HUDEP-2 (cell line): ENCODE measurements at regions not wholly inside any gene's neighbourhood (a gene's known extent, or its start where the extent isn't known, plus 50 kb on each side); places are given as distances from the start of the nearest gene placed in this dataset.

Source experiments
- DNase-seq, 76 experiments: peaks; one replicate each; lab custom pipeline; 2025; ENCODE audit not compliant: unreplicated experiment in 76 of 76; lab: John Stamatoyannopoulos, UW

DNA sequence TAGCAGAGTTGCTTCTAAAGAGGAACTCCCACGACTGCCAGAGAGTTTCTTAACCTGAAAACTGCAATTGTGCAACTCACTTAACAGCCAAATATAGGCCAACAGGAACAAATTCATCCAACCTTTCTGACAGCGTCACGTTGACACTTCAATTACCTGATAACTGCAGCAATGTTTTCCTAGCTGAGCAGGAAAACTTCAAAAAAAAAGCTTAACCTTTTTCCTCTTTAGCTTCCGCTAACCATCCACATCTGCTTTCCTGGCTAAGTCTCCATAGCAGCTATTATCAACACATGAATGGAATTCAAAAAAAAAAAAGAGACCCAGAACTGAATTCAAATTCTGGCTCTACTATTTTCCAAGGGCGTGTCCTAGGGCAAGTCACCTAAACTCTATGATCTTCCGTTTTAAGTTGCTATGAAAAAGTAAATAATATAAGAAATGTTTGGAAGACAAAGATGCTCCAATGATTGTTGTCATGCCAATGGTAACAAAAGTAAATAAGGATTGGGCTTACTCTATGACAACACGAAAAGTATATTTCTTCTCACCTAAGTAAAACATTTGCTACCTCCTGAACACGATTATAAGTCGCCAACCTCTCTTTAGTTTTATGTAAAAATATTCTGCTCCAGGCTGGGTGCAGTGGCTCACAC lies 524.6 kb upstream of the JARID2 start:
- no peak for DNase-seq

DNA sequence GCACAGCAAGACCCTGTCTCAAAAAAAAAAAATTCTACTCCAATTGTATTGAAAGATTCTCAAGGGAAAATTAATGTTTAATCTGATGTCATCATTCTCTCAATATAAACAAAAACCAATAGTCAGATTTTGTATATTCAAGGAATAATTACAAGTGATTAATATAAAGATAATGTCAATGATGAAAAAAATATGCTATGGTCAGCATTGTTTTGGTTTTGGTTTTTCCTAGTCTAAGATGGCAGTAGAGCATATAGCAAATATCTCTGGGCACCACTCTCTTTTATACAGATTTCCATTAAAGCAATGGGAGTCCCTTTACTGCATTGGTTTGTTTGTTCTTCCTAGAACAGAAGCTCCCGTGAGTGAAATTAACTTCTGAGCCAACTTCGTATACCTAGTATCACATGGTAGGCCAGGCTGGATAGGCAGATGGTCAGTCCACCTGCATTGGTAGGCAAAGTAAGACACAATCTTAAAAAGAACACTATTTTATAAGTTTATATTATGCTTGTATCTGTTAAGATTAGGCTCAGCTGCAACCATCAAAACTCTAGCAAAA lies 523.8 kb upstream of the JARID2 start:
- DNase-seq = no peak

DNA sequence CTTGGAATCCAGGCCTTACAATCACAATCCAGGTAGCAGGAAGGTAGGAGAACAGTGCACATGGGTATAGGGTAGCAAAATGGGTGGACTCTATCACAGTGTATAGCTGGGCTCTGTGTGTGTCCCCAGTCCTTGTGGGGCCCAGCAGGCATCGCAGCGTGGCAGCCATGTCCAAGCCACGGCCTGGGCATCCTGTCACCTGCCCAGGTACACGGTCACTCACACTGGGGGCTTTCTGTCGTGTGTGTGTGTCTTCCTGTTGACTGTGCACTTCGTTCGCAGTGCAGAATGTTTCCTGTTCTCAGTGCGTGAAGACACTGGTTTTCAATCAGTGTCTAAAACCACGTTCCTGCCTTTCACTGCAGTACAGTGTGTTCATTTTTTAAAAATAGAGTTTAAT lies 523.2 kb upstream of the JARID2 start:
- DNase-seq = no peak

DNA sequence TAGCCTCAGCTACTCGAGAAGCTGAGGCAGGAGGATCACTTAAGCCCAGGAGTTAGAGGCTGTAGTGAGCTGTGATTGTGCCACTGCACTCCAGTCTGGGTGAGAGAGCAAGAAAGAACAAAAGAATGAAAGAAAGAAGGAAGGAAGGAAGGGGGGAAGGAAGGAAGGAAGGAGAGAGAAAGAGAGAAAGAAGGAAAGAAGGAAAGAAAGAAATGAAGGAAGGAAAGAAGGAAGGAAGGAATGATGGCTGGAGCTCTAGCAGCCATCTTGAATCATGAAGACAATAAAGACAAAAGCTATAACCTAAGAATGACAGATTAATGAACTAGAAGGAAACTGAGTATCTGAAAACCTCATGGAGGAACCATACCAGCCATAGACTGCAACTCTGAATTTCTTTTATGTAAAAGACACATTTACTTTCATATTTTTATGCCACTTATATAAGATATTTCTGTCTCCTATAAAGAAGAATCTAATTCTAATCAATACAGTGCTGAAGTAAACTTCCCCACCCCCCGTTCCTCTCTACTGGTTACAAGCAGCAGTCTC lies 522.3 kb upstream of the JARID2 start:
- DNase-seq = no peak

DNA sequence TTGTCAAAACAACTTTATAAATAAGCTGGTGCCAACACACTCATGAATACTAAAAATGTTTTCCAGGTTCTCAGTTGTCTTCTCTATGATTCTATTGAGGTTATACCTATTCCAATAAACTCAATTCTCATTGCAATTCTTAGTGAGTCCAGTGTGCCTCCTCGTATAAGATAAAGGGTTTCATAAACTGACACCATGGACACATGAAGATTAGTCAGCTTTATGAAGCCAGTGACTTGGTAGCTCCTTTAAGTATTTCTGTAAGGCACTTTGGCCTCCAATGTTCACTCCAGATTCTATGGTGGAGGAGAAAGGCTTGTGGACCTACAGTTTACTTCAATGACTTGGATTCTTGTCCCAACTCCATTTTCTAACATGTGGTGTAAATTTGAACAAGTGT lies 521.3 kb upstream of the JARID2 start:
- DNase-seq = no peak

DNA sequence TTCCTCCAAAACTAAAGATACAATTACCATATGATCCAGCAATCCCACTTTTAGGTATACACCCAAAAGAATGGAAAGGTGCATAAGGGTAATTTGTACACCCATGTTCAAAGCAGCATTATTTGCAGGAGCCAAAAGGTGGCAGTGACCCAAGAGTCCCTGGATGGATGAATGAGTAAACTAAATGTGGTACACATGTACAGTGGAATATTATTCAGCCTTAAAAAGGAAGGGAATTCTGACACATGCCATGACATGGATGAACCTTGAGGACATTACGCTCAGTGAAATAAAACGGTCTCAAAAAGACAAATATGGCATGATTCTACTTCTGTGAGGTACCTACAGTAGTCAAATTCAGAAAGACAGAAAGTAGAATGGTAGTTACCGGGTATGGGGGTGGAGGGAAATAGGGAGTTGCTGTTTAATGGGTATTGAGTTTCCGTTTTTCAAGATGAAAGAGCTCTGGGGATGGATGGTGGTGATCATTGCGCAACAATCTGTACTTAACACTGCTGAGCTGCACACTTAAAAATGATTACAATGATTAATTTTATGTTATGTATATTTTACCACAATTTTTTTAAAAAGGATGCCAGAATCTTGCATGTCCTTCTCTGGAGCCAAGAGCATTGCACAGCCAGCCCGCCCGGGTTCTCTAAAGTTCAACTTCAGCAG lies 518.9 kb upstream of the JARID2 start:
- DNase-seq = no peak

DNA sequence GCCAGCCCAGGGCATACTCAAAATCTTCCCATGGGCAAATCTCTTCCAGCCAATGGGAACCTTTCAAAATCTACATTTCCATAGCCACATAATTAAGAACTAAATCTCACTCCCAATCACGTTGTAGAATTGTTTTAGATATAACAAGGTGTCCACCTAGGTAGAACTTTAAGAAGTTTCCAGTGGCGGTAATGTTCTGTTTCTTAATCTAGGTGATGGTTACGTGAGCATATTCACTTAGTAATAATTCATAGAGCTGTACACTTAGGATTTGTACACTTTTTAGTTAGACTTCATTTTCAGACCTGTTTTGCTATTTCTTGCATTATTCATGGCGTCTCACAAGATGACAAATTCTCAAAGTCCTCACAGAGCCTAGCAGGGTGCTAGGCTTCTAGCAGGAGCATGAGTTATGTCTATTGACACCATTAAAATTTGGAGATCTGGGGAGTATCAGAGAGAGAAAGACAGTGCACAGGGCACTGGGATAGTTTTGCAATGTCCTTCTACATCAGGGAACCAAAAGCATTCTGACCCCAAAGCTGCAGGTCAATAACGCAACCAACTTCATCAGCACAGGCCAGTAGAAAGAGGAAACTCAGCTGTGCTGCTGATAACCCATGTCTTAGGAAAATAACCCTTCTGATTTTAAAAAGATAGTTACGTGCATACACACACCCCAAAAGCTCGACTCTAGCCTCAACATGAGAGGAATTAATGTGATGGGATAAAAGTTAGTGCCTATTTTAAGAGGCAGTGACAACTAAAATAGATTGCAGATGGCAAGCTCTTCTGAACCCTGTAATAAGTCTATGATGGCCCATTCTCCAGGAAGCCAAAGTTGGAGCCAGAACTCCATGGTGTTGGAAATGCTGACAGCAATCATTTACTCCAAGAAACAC lies 518.1 kb upstream of the JARID2 start:
- peak in 1 of 76 experiments; percentile 21 for DNase-seq

DNA sequence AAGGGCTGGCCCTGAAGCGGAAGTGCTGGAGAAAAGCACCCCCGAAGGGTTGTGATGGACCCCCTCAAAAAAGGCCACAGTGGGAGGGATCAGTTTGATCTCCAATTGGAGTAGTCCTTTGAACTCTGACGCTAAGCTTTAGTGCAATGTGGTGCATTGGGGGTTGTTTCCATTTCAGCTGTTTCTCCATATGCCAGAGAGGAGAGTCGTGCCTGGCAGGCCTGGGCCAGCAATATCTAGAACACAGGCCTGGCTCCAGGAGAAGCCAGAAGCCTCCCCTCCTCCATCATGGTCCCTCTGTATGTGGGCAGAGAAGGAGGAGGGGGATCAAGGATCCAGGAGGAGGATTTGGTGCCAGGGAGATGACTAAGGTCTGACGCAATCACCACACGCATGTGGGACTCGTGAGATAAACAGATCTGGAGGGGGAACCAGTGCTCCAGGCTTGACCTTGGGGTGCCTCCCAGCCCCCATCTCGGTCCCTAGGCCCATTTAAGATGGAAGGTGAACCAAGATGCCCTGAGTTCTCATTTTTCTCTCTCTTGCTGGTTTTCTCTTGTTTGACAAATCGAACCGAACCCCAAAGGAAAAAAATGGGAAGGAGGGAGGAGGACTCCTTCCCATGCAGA lies 517.4 kb upstream of the JARID2 start:
- peak in 38 of 76 experiments; percentile 7 to 68 (median 38) for DNase-seq

DNA sequence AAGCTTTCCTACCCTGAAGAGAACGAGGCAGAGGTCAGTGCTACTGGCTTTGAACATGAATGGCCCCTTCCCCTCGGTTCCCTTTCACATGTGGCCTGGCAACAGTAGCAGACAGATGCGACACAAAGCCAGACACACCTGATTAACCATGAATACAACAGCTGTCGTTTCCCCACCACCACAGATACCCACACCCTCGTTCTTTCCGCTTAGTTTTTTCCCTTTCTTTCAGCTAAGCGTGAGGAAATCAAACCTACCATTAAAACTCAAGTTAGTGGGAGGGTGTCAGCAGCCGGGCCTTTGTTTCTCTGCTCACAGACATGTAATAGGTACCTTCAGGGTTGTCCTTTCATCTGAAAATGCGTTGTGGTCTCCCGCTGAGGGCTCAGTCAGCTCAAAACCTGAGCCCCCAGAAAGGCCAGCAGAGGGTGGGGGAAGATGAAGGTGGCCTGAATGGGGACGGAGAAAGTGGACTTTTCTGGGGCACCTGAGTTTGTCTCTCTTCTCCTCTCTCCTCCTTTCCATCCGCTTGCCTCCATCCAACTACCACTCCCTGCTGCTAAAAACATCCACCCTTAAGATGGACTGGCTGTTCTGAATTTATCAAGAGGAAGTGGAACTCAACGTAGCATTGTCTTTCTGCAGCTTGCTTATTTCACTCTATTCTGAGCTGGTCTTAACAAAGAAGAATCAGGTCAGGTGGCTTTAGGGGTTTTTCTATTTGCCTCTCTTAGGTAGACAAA lies 516.6 kb upstream of the JARID2 start:
- no peak for DNase-seq

DNA sequence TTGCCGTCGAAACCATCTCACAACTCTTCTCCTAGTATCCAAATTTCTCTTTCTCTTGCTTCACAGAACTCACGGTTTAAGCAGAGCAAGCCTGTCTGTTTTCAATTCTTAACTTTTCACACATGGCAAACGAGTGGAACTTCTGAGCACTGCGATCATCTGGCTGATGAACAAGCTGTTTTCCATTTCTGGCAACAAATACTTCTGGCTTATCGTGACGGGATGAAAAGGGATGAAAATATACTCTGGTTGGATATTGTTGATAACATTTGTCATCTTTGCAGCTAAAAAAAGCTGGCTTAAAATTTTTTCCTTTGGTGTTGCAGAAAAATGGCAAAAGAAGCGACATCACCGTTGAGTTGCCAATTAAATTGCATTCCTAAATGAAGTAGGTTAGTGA lies 515.2 kb upstream of the JARID2 start:
- DNase-seq = no peak

DNA sequence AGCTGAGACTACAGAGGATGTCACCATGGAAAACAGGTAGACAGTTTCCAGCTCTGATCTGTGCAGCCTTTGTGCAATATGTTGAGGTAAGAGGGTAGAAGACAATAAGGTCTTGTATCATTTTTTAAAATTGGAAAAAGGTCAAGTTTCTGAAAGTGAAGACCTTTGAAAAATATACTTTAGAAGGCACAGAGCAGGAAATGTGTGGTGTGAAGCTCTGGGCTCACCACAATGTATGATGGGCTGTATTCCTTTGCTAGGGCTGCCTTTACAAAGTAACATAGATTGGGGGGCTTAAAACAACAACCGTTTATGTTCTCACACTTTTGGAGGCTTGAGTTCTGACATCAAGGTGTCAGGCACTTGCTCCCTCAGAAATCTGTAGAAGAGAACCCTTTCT lies 514.3 kb upstream of the JARID2 start:
- no peak for DNase-seq

DNA sequence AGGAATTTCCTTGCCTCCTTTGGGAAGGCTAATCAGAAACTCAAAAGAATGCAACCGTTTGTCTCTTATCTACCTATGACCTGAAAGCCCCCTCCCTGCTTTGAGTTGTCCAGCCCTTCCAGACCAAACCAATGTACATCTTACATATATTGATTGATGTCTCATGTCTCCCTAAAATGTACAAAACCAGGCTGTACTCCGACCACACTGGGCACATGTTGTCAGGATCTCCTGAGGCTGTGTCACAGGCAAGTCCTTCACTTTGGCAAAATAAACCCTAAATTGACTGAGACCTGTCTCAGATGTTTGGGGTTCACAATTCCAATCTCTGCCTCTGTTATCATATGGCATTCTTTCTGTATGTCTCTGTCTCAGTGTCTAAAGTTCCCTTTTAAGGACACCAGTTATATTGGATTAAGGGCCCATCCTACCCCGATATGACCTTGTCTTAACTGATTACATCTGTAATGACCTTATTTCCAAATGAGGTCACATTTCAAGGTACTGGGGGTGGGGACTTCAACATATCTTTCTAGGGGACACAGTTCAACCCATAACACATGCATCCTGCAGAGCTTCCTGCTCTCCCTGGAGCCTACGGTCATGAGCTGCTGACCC lies 513.5 kb upstream of the JARID2 start:
- DNase-seq = no peak

DNA sequence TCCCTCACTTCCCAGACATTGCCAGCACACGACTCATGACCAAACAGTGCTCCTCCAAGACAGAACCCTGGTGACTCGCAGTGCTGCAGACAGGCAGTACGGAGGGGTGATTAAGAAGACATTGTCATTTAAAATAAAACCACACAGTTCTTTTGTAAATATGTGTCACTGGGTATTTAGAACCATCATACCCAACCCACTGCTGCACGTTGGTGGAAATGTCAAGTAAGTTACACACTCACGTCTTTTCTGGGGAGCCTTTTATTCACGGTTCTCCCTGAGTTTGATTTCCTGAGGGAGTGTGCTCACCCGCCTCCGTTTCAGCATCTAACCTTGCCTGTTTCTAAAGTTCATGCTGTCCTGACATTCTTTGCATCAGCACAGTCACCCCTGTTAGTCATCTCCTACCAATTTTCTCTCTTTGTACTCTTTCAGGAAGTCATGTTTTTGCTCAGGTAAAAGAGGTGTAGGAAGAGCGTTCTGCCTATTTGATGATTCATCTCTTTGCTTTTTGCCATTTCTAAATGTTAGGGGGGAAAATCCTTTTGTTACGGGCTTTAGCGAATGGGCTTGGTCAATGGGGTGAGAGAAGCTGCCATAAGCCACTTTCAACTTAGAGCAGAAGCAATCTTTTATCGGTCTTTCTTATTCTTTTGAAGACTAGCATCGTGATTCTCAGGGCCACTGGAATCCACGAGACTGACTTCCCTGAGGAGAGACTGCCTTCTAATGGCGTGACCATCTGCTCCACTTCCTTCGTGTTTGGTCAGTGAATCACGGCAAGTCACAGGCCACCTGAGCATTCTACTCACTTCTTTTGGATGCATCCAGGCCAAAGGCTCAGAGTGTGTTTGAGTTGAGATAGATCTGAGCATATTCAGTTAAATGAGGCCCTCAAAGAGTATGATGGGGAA lies 512.8 kb upstream of the JARID2 start:
- DNase-seq = no peak

DNA sequence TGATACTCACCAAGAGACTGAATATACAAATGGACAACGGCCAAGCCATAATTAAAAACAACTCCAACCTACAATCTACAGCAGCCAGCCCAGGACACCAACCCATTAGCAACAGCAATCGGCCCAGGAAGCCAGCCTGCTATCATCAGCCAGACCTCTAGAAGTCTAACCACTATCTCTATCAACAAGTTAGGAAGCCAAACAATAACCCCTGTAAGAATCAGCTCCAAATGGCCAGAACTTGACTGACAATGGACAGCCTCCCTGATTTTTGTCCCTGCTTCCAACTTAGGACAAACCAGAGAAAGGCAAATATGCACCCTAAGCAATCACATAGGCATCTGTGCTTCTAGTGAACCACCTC lies 511.8 kb upstream of the JARID2 start:
- peak in 74 of 76 experiments; percentile 18 to 91 (median 67) for DNase-seq

DNA sequence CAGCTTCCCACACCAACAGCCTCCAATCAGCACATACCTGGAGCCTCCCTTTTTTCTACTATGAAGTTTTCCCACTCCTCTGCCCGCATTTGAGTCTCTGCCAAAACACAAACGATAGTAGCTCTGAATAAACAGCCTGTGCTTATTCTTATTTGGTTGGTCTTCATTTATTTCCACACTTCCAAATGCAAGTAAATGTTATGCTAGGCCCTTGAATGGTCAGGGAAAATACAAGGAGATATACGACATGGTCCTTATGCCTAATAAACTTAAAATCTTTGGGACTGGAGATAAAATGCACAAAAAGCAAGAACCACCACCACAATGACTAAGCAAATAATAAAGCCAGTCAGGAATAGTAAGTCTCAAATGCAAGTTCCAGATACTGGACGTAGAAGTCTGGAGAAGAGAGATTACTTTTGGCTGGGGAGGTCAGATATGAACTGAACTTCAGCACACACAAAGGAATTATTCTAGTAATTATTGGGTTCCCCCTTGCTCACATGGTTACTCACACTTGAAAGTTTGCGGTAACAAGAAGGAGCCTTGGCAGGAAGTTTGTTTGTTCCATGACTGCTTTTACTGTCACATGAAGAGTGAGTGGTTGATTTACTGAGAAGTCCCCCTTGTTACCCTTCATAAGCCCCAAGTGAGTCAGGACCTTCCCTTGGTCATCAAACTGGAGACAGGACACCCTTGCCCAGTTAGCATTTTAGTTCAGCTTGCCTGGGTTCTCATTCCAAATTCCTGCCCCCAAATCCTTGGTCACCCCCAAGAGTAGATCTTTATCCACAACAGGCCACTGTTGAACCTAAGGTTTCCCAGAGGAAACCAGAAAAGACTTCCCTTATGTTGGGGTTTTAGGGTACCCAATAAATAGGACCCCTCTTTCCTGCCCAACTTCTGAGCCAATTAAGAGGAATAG lies 511.2 kb upstream of the JARID2 start:
- DNase-seq = peak in 71 of 76 experiments; percentile 11 to 97 (median 73)

DNA sequence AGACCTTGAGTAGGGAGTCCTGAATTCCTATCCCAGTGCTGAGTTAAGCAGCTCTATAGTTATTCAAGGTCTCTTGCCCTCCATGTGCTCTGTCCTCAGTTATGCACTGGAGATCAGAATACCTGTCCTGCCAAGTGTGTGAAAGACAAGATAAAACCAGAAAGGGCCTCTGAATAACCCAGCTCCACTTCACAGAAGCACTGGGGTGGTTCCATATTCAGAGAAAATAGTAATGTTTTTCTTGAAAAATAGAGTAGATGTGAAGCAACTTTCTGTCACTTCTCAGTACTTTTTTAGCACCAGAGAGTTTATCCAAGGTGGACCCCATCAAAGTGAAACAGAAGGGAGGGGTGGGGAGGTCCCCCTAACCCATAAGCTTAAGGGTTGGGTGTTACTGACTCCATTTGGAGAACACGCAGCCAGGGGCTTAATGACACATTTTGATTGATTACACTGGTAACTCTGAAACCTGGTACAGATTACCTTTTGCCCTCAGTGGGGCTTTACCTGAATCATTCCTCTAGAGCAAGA lies 509.8 kb upstream of the JARID2 start:
- DNase-seq = peak in 12 of 76 experiments; percentile 16 to 43 (median 26)

DNA sequence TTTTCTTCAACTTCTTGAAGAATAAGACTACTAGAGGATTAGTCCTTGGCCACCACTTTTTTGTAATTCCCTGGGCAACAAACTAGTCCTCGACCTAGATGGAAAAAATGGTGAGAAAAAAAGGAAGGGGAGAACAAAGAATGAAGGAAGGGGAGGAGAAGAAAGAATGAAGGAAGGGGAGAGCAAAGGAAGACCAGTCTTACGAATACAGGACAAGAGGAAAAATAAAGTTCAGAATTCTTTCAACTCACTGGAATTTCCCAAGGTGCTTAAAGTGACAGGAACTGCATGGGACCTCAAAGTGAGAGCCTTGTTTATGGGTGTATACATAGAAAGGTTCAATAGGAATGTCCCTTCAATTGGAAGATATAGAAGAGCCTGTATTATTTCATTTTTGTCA lies 509.3 kb upstream of the JARID2 start:
- DNase-seq = no peak
